ENCODE measurements at regions not wholly inside any gene's neighbourhood (a gene's known extent, or its start where the extent isn't known, plus 50 kb on each side); places are given as distances from the start of the nearest gene placed in this dataset.

DNA sequence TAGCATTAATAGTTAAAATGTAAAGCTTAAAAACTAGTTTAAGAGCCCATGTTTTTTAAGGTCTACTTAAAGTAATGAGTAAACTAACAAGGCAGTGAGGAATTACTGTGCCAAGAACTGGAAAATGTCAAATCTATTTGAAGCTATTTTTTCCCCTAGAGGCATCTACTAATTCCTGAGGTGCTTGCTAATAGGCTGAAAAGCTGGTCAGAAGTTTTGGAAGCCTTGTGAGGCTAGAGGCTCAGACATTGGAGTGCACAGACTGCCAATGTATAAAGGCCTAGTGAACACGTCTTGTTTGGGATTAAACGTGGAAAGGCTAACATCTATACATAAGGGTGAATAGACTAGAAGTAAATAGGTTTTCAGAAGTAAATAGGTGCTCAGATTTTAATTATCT, 136.5 kb upstream of the C11orf87 start:
- TF ChIP-seq CTCF (IDR thresholded peaks at IDR 0.05) (no peak), EZH2 (IDR thresholded peaks at IDR 0.05) (no peak), EZH2phosphoT487 (IDR thresholded peaks at IDR 0.05) (no peak)

DNA sequence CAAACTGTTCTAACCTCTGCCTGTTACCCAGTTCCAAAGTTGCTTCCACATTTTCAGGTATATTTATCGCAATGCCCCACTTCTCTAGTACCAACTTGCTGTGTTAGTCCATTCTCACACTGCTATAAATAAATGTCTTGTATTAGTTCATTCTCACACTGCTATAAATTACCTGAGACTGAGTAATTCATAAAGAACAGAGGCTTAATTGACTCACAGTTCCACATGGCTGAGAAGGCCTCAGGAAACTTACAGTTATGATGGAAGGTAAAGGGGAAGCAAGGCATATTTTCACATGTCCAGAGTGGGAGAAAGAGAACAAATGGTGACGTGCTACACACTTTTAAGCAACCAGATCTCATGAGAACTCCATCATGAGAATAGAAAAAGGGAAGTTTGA, 130.4 kb upstream of the C11orf87 start:
- Mint-ChIP-seq H3K36me3 (no peaks in the 10 kb centered on the region), H3K4me3 (no peak overlapping the region)
- no peak overlapping the region for H2AFZ ChIP-seq (replicated peaks)

More for the DNA sequence above, 136.5 kb upstream of the C11orf87 start:
- H3K9me3 Mint-ChIP-seq, result peaks cover 11% of the 10 kb centered on the region
- Histone ChIP-seq H2AFZ (replicated peaks) (no peak overlapping the region), H3K4me2 (no peak overlapping the region), H3K4me3 (no peak overlapping the region), H3K9ac (no peak overlapping the region), H3K4me1 (no peaks in the 10 kb centered on the region), H3F3A (ENCODE audit: low read depth) (no peaks in the 10 kb centered on the region), H4K20me1 (ENCODE audit: low read depth) (no peaks in the 10 kb centered on the region), H3K36me3 (peaks cover 2% of the 10 kb centered on the region), H3K27me3 (no peaks in the 10 kb centered on the region), H3K79me2 (ENCODE audit: low read depth) (no peaks in the 10 kb centered on the region), H3K9me3 (ENCODE audit: low read depth) (no peaks in the 10 kb centered on the region), H3K27ac (no peak overlapping the region)
- peaks cover 2% of the 10 kb centered on the region for H3K36me3 Mint-ChIP-seq
- no peaks in the 10 kb centered on the region for H3K4me1 Mint-ChIP-seq
- no peak overlapping the region for H3K27ac Mint-ChIP-seq
- H3K4me3 Mint-ChIP-seq, result no peak overlapping the region
- H3K27me3 Mint-ChIP-seq (ENCODE audit: insufficient read depth, low read depth), result no peaks in the 10 kb centered on the region
- DNase-seq (ENCODE audit: low spot score), result no peak

GRCh38 chr11:109298865-109299264, 123.1 kb upstream of the C11orf87 start:
- no peaks in the 10 kb centered on the region for H3K9me3 Mint-ChIP-seq
- no peak overlapping the region for H3K4me2 ChIP-seq
- no peak overlapping the region for H3K9ac ChIP-seq
- H3K27me3 ChIP-seq, result no peaks in the 10 kb centered on the region
- H3K27ac ChIP-seq, result no peak overlapping the region
- H3K4me3 Mint-ChIP-seq, result no peak overlapping the region
- H3K79me2 ChIP-seq (ENCODE audit: low read depth), result no peaks in the 10 kb centered on the region
- no peaks in the 10 kb centered on the region for H4K20me1 ChIP-seq (ENCODE audit: low read depth)
- no peaks in the 10 kb centered on the region for H3K36me3 ChIP-seq
- no peak for DNase-seq (ENCODE audit: low spot score)
- H2AFZ ChIP-seq (replicated peaks), result no peak overlapping the region
- H3K4me3 ChIP-seq, result no peak overlapping the region
- H3F3A ChIP-seq (ENCODE audit: low read depth), result no peaks in the 10 kb centered on the region
- no peaks in the 10 kb centered on the region for H3K4me1 Mint-ChIP-seq
- H3K27me3 Mint-ChIP-seq (ENCODE audit: insufficient read depth, low read depth), result peaks cover 2% of the 10 kb centered on the region
- no peak overlapping the region for H3K27ac Mint-ChIP-seq
- TF ChIP-seq EZH2 (IDR thresholded peaks at IDR 0.05) (no peak), EZH2phosphoT487 (IDR thresholded peaks at IDR 0.05) (no peak), CTCF (IDR thresholded peaks at IDR 0.05) (no peak)
- no peaks in the 10 kb centered on the region for H3K9me3 ChIP-seq (ENCODE audit: low read depth)
- no peaks in the 10 kb centered on the region for H3K4me1 ChIP-seq
- H3K36me3 Mint-ChIP-seq, result no peaks in the 10 kb centered on the region

More for the DNA sequence above, 130.4 kb upstream of the C11orf87 start:
- H3K9me3 Mint-ChIP-seq, result no peaks in the 10 kb centered on the region
- H3K4me2 ChIP-seq, result no peak overlapping the region
- no peaks in the 10 kb centered on the region for H3K4me1 Mint-ChIP-seq
- no peak overlapping the region for H3K27ac ChIP-seq
- H3K27me3 ChIP-seq, result no peaks in the 10 kb centered on the region
- no peaks in the 10 kb centered on the region for H3K79me2 ChIP-seq (ENCODE audit: low read depth)
- H3K9me3 ChIP-seq (ENCODE audit: low read depth), result no peaks in the 10 kb centered on the region
- no peak for TF ChIP-seq EZH2phosphoT487 (IDR thresholded peaks at IDR 0.05)
- TF ChIP-seq EZH2 (IDR thresholded peaks at IDR 0.05), result no peak
- TF ChIP-seq CTCF (IDR thresholded peaks at IDR 0.05), result no peak
- H3F3A ChIP-seq (ENCODE audit: low read depth), result no peaks in the 10 kb centered on the region
- peaks cover 2% of the 10 kb centered on the region for H3K36me3 ChIP-seq
- no peak overlapping the region for H3K27ac Mint-ChIP-seq
- no peaks in the 10 kb centered on the region for H3K27me3 Mint-ChIP-seq (ENCODE audit: insufficient read depth, low read depth)
- H3K4me3 ChIP-seq, result no peak overlapping the region
- no peaks in the 10 kb centered on the region for H3K4me1 ChIP-seq
- no peaks in the 10 kb centered on the region for H4K20me1 ChIP-seq (ENCODE audit: low read depth)
- no peak overlapping the region for H3K9ac ChIP-seq
- no peak for DNase-seq (ENCODE audit: low spot score)

All from neural progenitor cell (in vitro differentiated cells).